Choroid plexus epithelial cell (primary cell): ENCODE measurements at regions not wholly inside any gene's neighbourhood (a gene's known extent, or its start where the extent isn't known, plus 50 kb on each side); places are given as distances from the start of the nearest gene placed in this dataset.

Source experiments
- DNase-seq: peaks from one replicate; pipeline ENCODE4 v3.0.0-alpha.2; 2010; ENCODE audit warnings: low read depth
- H3K4me3 ChIP-seq: 2 replicates; pipeline ENCODE4 v1.5.1; 2011; ENCODE audit warnings: low read depth, mild to moderate bottlenecking, control low read depth, low read length, moderate library complexity
- CTCF ChIP-seq: conservative IDR thresholded peaks from 2 replicates; pipeline ENCODE4 v1.5.1; 2011; ENCODE audit warnings: low read depth, mild to moderate bottlenecking, control low read depth, inconsistent platforms, low read length, moderate library complexity

DNA sequence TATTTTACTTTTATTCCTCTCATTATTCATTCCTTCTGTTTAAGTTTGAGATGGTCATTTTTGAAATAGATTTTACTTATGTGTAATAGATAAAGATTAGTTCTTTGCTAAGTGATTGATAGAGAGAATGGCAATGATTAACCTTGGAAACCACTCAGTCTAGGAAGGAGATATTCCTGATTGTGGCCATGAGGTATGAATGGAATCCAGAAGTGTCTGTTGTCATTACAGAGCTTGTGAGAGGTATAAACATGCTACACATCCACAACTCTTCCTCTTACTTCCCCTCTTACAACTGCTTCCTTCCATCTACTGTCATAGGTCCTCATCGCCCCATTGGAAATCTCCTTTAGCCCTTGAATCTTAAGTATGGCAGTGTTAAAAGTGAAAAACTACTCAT, 988.8 kb upstream of the B3GALT2 start:
- TF ChIP-seq CTCF = no peak
- no peak overlapping the region for H3K4me3 ChIP-seq
- peak; percentile 7 for DNase-seq

GRCh38 chr1:194174528-194174927, 988.1 kb upstream of the B3GALT2 start:
- no peak for DNase-seq
- no peak for TF ChIP-seq CTCF
- H3K4me3 ChIP-seq = no peak overlapping the region

GRCh38 chr1:194171596-194171995, 985.2 kb upstream of the B3GALT2 start:
- DNase-seq = no peak
- TF ChIP-seq CTCF = no peak

GRCh38 chr1:194167956-194168640, 981.7 kb upstream of the B3GALT2 start:
- TF ChIP-seq CTCF = no peak
- DNase-seq = no peak
- no peak overlapping the region for H3K4me3 ChIP-seq

More at GRCh38 chr1:194171596-194171995, 985.2 kb upstream of the B3GALT2 start:
- no peak overlapping the region for H3K4me3 ChIP-seq

DNA sequence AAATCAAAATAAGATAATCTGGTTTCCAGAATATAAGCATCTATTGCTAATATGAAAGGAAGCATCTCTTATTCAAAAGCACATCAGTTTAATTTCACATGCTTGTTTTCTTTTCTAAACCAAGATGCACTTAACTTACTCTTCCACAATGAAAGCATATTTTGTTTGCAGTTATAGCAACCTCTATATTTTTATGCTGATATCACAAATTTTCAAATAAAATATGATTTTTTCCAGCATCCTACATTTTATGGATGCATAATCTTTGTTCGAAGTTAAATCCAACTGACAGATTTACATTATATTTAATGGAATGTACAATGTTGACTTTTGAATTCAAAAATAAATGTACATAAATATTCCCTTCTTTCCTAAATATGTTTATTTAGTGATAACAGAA, 978.3 kb upstream of the B3GALT2 start:
- H3K4me3 ChIP-seq = no peak overlapping the region
- DNase-seq = no peak
- no peak for TF ChIP-seq CTCF

DNA sequence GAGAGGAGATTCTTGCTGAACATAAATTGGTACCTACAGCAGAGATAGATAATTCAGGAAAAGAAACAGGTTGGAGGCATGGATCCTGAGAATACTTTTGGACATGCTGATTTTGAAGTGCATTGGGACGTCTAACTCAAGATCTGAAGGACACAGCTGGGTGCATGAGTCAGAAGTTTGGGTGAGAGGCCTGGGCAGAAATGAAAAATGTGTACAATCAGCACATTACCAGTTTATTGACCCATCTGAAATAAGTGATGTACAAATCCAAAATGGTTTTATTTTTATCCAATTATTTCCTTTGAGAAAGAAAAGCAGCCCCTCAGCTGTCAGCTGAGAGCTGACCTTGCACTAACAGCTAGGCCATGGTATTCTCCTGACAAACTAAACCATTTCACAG, 975.2 kb upstream of the B3GALT2 start:
- no peak overlapping the region for H3K4me3 ChIP-seq
- DNase-seq = peak; percentile 17
- TF ChIP-seq CTCF = no peak

DNA sequence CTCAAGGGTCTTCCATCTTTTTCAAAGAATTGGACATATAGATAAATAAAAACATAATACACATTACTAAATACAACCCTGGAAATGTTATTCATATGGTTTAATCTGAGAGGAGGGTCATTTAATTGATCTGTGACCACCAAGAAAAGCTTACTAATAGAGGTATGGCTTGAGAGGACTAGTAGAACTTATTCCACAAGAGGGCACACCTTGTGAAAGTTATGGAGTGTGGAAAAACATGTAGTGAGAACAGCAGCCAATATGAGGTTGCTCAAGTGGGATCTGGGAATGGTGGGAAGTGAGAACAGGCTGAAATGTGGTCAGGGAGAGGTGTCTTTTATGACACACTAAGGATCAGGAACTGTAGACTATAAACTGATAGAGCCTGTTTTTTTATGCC, 973.5 kb upstream of the B3GALT2 start:
- no peak overlapping the region for H3K4me3 ChIP-seq
- no peak for DNase-seq
- peak; percentile 22 for TF ChIP-seq CTCF
